Upper lobe of right lung (tissue), 1 donor: ENCODE measurements at regions not wholly inside any gene's neighbourhood (a gene's known extent, or its start where the extent isn't known, plus 50 kb on each side); places are given as distances from the start of the nearest gene placed in this dataset.

ENCODE experiments used
- ATAC-seq: fragments of 200-7000 bp; cut with Tn5 transposase; one replicate; pipeline ENCODE4 v1.9.1; 2020; ENCODE audit warnings: mild to moderate bottlenecking, moderate library complexity
- DNase-seq: peaks from one replicate; pipeline ENCODE4 v3.0.0-alpha.2; 2020
- H3K27ac ChIP-seq: fragments of 200-600 bp; one replicate; pipeline ENCODE4 v1.8.0; 2022
- H3K27me3 ChIP-seq: fragments of 200-600 bp; one replicate; pipeline ENCODE4 v1.8.0; 2022; ENCODE audit warnings: mild to moderate bottlenecking
- H3K36me3 ChIP-seq: fragments of 200-600 bp; one replicate; pipeline ENCODE4 v1.8.0; 2022
- H3K4me1 ChIP-seq: fragments of 200-600 bp; one replicate; pipeline ENCODE4 v1.8.0; 2022
- H3K4me3 ChIP-seq: fragments of 200-600 bp; one replicate; pipeline ENCODE4 v1.8.0; 2022; ENCODE audit warnings: mild to moderate bottlenecking
- H3K9me3 ChIP-seq: fragments of 200-600 bp; one replicate; pipeline ENCODE4 v1.8.0; 2022
- CTCF ChIP-seq: fragments of 200-600 bp; IDR thresholded peaks from one replicate; pipeline ENCODE4 v1.8.0; 2022; ENCODE audit warnings: antibody characterized with exemption
- intact Hi-C: fragments of 100-400 bp; cut with DNase I; formaldehyde crosslinking; loops from one replicate; pipeline ENCODE4 v1.11.0; 2022
- donor health status: DM: no; HTN: yes; CAD: no; lungs with severe emphysema.

GRCh38 chr10:111479966-111480365 is 403.1 kb downstream of the ADRA2A start:
- Histone ChIP-seq H3K27ac (no peak overlapping the region), H3K4me3 (no peak overlapping the region), H3K36me3 (no peaks in the 10 kb centered on the region), H3K27me3 (no peaks in the 10 kb centered on the region), H3K4me1 (no peaks in the 10 kb centered on the region), H3K9me3 (no peaks in the 10 kb centered on the region)
- intact Hi-C loops, result no loop called here
- TF ChIP-seq CTCF, result no peak
- ATAC-seq (no peak), DNase-seq (no peak)

GRCh38 chr10:111481261-111481826 is 404.5 kb downstream of the ADRA2A start:
- DNase-seq, result no peak
- no peak for TF ChIP-seq CTCF
- no peaks in the 10 kb centered on the region for H3K27me3 ChIP-seq
- no peaks in the 10 kb centered on the region for H3K9me3 ChIP-seq
- ATAC-seq, result no peak
- no peaks in the 10 kb centered on the region for H3K36me3 ChIP-seq
- intact Hi-C loops, result no loop called here
- H3K4me1 ChIP-seq, result no peaks in the 10 kb centered on the region
- no peak overlapping the region for H3K4me3 ChIP-seq
- no peak overlapping the region for H3K27ac ChIP-seq

- H3K36me3 ChIP-seq, result no peaks in the 10 kb centered on the region
- H3K27me3 ChIP-seq, result no peaks in the 10 kb centered on the region
- no peak overlapping the region for H3K27ac ChIP-seq
- H3K4me1 ChIP-seq, result no peaks in the 10 kb centered on the region
- DNase-seq (no peak), ATAC-seq (no peak)
- H3K4me3 ChIP-seq, result no peak overlapping the region
- intact Hi-C loops, result no loop called here
- H3K9me3 ChIP-seq, result no peaks in the 10 kb centered on the region
- TF ChIP-seq CTCF, result no peak
These were observed 405.0 kb downstream of the ADRA2A start for GRCh38 chr10:111481866-111482265.

GRCh38 chr10:111482621-111483216 is 405.9 kb downstream of the ADRA2A start:
- TF ChIP-seq CTCF, result no peak
- no peak for ATAC-seq

GRCh38 chr10:111485767-111486166 is 408.9 kb downstream of the ADRA2A start:
- no peak for ATAC-seq
- no peak for TF ChIP-seq CTCF

More at GRCh38 chr10:111482621-111483216, 405.9 kb downstream of the ADRA2A start:
- intact Hi-C loops, result no loop called here
- DNase-seq, result no peak
- no peaks in the 10 kb centered on the region for H3K27me3 ChIP-seq
- no peaks in the 10 kb centered on the region for H3K9me3 ChIP-seq
- no peak overlapping the region for H3K27ac ChIP-seq
- no peaks in the 10 kb centered on the region for H3K4me1 ChIP-seq
- no peak overlapping the region for H3K4me3 ChIP-seq
- no peaks in the 10 kb centered on the region for H3K36me3 ChIP-seq

More at GRCh38 chr10:111485767-111486166, 408.9 kb downstream of the ADRA2A start:
- DNase-seq, result no peak
- H3K4me1 ChIP-seq, result no peaks in the 10 kb centered on the region
- H3K27me3 ChIP-seq, result no peaks in the 10 kb centered on the region
- H3K4me3 ChIP-seq, result no peak overlapping the region
- H3K27ac ChIP-seq, result no peak overlapping the region
- no peaks in the 10 kb centered on the region for H3K9me3 ChIP-seq
- intact Hi-C loops, result no loop called here
- H3K36me3 ChIP-seq, result no peaks in the 10 kb centered on the region
